IMR-90 (cell line): ENCODE measurements at regions not wholly inside any gene's neighbourhood (a gene's known extent, or its start where the extent isn't known, plus 50 kb on each side); places are given as distances from the start of the nearest gene placed in this dataset.

Experiments used
- ATAC-seq: fragments of 200-7000 bp; cut with Tn5 transposase; 2 replicates; pipeline ENCODE4 v1.9.1; 2020; ENCODE audit warnings: low read depth, mild to moderate bottlenecking, moderate library complexity
- BruUV-seq: library from RNA; stranded (reverse); fragments of 400-500 nt; replicated peaks from 2 replicates; lab custom pipeline; 2021; lab: Mats Ljungman, UMichigan
- CTCF ChIA-PET: fragments of 300-600 bp; formaldehyde crosslinking; extraction: SDS; loops from one replicate; lab custom pipeline; 2021; ENCODE audit warnings: antibody characterized with exemption; lab: Yijun Ruan, JAX
- POLR2A ChIA-PET: fragments of 300-600 bp; sonication (Branson Sonifier 250); formaldehyde crosslinking; loops from one replicate; lab custom pipeline; 2022; ENCODE audit warnings: antibody characterized with exemption; ENCODE audit not compliant: unreplicated experiment; lab: Charles Lee
- DNase-seq: peaks from one replicate; pipeline ENCODE4 v3.0.0; 2013
- H2AFZ ChIP-seq: replicated peaks from 2 replicates; pipeline ENCODE3; 2013; ENCODE audit warnings: low read length, mild to moderate bottlenecking; ENCODE audit not compliant: poor library complexity
- H2AK5ac ChIP-seq: 2 replicates; pipeline ENCODE4 v1.6.1; 2013; ENCODE audit warnings: low read depth, low read length, inconsistent platforms
- H2AK9ac ChIP-seq: replicated peaks from 2 replicates; pipeline ENCODE3; 2013; ENCODE audit warnings: mild to moderate bottlenecking, low read depth, low read length, moderate library complexity; ENCODE audit not compliant: poor library complexity
- H2BK120ac ChIP-seq: 2 replicates; pipeline ENCODE4 v1.6.1; 2013; ENCODE audit warnings: low read depth, low read length, inconsistent platforms
- H2BK15ac ChIP-seq: 3 replicates; pipeline ENCODE4 v1.6.1; 2013; ENCODE audit warnings: low read depth, low read length, inconsistent platforms
- H2BK20ac ChIP-seq: 2 replicates; pipeline ENCODE4 v1.6.1; 2013; ENCODE audit warnings: low read depth, mild to moderate bottlenecking, inconsistent platforms, low read length, moderate library complexity
- H2BK5ac ChIP-seq: 2 replicates; pipeline ENCODE4 v1.6.1; 2013; ENCODE audit warnings: mild to moderate bottlenecking, low read depth, low read length, inconsistent platforms; ENCODE audit not compliant: poor library complexity, severe bottlenecking
- H3K14ac ChIP-seq: replicated peaks from 2 replicates; pipeline ENCODE4 v1.6.1; 2013; ENCODE audit warnings: low read depth, low read length, inconsistent platforms
- H3K18ac ChIP-seq: 2 replicates; pipeline ENCODE4 v1.6.1; 2013; ENCODE audit warnings: low read depth, low read length, control low read depth
- H3K23ac ChIP-seq: 2 replicates; pipeline ENCODE4 v1.6.1; 2013; ENCODE audit warnings: low read depth, low read length, inconsistent platforms
- H3K27ac ChIP-seq: 2 replicates; pipeline ENCODE4 v1.5.1; 2013; ENCODE audit warnings: mild to moderate bottlenecking, control low read depth, low read length; ENCODE audit not compliant: insufficient read depth
- H3K27me3 ChIP-seq: 2 replicates; pipeline ENCODE4 v1.6.1; 2013; ENCODE audit warnings: low read length; ENCODE audit not compliant: control insufficient read depth, insufficient read depth
- H3K36me3 ChIP-seq: 2 replicates; pipeline ENCODE4 v1.6.1; 2013; ENCODE audit warnings: low read length, mixed read lengths; ENCODE audit not compliant: control insufficient read depth, insufficient read depth
- H3K4ac ChIP-seq: 2 replicates; pipeline ENCODE4 v1.6.1; 2013; ENCODE audit warnings: low read depth, low read length, inconsistent platforms
- H3K4me1 ChIP-seq: 2 replicates; pipeline ENCODE4 v1.6.1; 2013; ENCODE audit warnings: low read length, mixed read lengths; ENCODE audit not compliant: control insufficient read depth, insufficient read depth
- H3K4me2 ChIP-seq: 2 replicates; pipeline ENCODE4 v1.6.1; 2013; ENCODE audit warnings: low read depth, mild to moderate bottlenecking, control low read depth, low read length, moderate library complexity
- H3K4me3 ChIP-seq: 2 replicates; pipeline ENCODE4 v1.5.1; 2013; ENCODE audit warnings: low read depth, mild to moderate bottlenecking, control low read depth, low read length, moderate library complexity; ENCODE audit not compliant: insufficient read depth
- H3K56ac ChIP-seq: 2 replicates; pipeline ENCODE4 v1.6.1; 2013; ENCODE audit warnings: low read length, inconsistent platforms; ENCODE audit not compliant: insufficient read depth; ENCODE audit errors: extremely low read depth
- H3K79me1 ChIP-seq, 2 experiments: 2 replicates each; pipeline ENCODE4 v1.6.1; 2013; ENCODE audit warnings: low read length in 2 of 2, inconsistent platforms in 1 of 2, low read depth in 1 of 2
- H3K9ac ChIP-seq: 2 replicates; pipeline ENCODE4 v1.6.1; 2013; ENCODE audit warnings: low read depth, low read length, control low read depth
- H3K9me1 ChIP-seq: 2 replicates; pipeline ENCODE4 v1.6.1; 2013; ENCODE audit warnings: low read length, inconsistent platforms; ENCODE audit not compliant: insufficient read depth
- H3K9me3 ChIP-seq: 2 replicates; pipeline ENCODE4 v1.6.1; 2013; ENCODE audit warnings: low read length; ENCODE audit not compliant: control insufficient read depth, insufficient read depth
- H4K20me1 ChIP-seq: 2 replicates; pipeline ENCODE4 v1.6.1; 2013; ENCODE audit warnings: low read length, inconsistent platforms; ENCODE audit not compliant: insufficient read depth
- H4K5ac ChIP-seq: 2 replicates; pipeline ENCODE4 v1.6.1; 2013; ENCODE audit warnings: mild to moderate bottlenecking, low read depth, low read length, control low read depth
- H4K8ac ChIP-seq, 2 experiments: 2 replicates each; pipeline ENCODE4 v1.6.1; 2013; ENCODE audit warnings: low read depth in 2 of 2, low read length in 2 of 2, control low read depth in 1 of 2, inconsistent platforms in 1 of 2
- H4K91ac ChIP-seq: 2 replicates; pipeline ENCODE4 v1.6.1; 2013; ENCODE audit warnings: low read depth, low read length, inconsistent platforms; ENCODE audit not compliant: insufficient read depth
- BHLHE40 ChIP-seq: fragments of 150-350 bp; IDR thresholded peaks from 2 replicates; pipeline ENCODE4 v1.6.1; 2016; ENCODE audit warnings: mild to moderate bottlenecking, low read depth, low read length
- CEBPB ChIP-seq: IDR thresholded peaks from 2 replicates; pipeline ENCODE4 v1.6.1; 2012; ENCODE audit warnings: low read depth, low read length, improper control_type of control experiment
- CHD1 ChIP-seq: IDR thresholded peaks from 2 replicates; pipeline ENCODE4 v1.6.1; 2012; ENCODE audit warnings: low read depth, low read length, improper control_type of control experiment
- CTCF ChIP-seq: conservative IDR thresholded peaks from 2 replicates; pipeline ENCODE4 v1.5.1; 2012; ENCODE audit warnings: mild to moderate bottlenecking, low read depth, low read length, improper control_type of control experiment
- FOS ChIP-seq: fragments of 150-350 bp; IDR thresholded peaks from 2 replicates; pipeline ENCODE4 v1.6.1; 2016; ENCODE audit warnings: low read depth, low read length
- MAFK ChIP-seq: IDR thresholded peaks from 2 replicates; pipeline ENCODE4 v1.6.1; 2012; ENCODE audit warnings: low read depth, low read length, improper control_type of control experiment
- MAZ ChIP-seq: IDR thresholded peaks from 2 replicates; pipeline ENCODE4 v1.6.1; 2012; ENCODE audit warnings: low read depth, mild to moderate bottlenecking, low read length, improper control_type of control experiment, moderate library complexity, borderline replicate concordance
- MXI1 ChIP-seq: IDR thresholded peaks from 2 replicates; pipeline ENCODE4 v1.6.1; 2012; ENCODE audit warnings: low read depth, mild to moderate bottlenecking, low read length, moderate library complexity, borderline replicate concordance
- NFE2L2 ChIP-seq: fragments of 150-350 bp; IDR thresholded peaks from 2 replicates; pipeline ENCODE4 v1.6.1; 2016; ENCODE audit warnings: low read depth, mild to moderate bottlenecking, low read length
- POLR2A ChIP-seq: IDR thresholded peaks from 2 replicates; pipeline ENCODE4 v1.6.1; 2012; ENCODE audit warnings: mild to moderate bottlenecking, low read depth, low read length
- RAD21 ChIP-seq: IDR thresholded peaks from 2 replicates; pipeline ENCODE4 v1.6.1; 2012; ENCODE audit warnings: low read length, improper control_type of control experiment
- RCOR1 ChIP-seq: IDR thresholded peaks from 2 replicates; pipeline ENCODE4 v1.6.1; 2012; ENCODE audit warnings: mild to moderate bottlenecking, low read length, improper control_type of control experiment; ENCODE audit not compliant: insufficient replicate concordance
- RFX5 ChIP-seq: IDR thresholded peaks from 2 replicates; pipeline ENCODE4 v1.8.0; 2012; ENCODE audit warnings: low read depth, mild to moderate bottlenecking, low read length, moderate library complexity
- SMC3 ChIP-seq: fragments of 150-350 bp; IDR thresholded peaks from 2 replicates; pipeline ENCODE4 v1.6.1; 2016; ENCODE audit warnings: low read depth, mild to moderate bottlenecking, antibody characterized with exemption, low read length, moderate library complexity
- USF2 ChIP-seq: fragments of 150-350 bp; IDR thresholded peaks from 2 replicates; pipeline ENCODE4 v1.6.1; 2017; ENCODE audit warnings: mild to moderate bottlenecking, antibody characterized with exemption, low read length, low read depth
- WGBS, 2 experiments: methylation state at CpG; one replicate each; pipeline versions ENCODE4 v1.1.5 to v1.1.7; 2013; ENCODE audit warnings: missing lambda C conversion rate in 2 of 2; ENCODE audit not compliant: insufficient read length in 1 of 2; ENCODE audit errors: extremely low coverage in 2 of 2; 5-methylcytosine and 5-hydroxymethylcytosine counted together
- dilution Hi-C: fragments of 300-500 bp; cut with HindIII; formaldehyde crosslinking; loops from one replicate; pipeline ENCODE4 v1.14.3; 2018; ENCODE audit warnings: low sequenced_read_pairs; ENCODE audit not compliant: unreplicated experiment
- in situ Hi-C: fragments of 300-500 bp; cut with MboI; formaldehyde crosslinking; loops from 3 replicates; pipeline ENCODE4 v1.14.3; 2019; ENCODE audit warnings: low sequenced_read_pairs, inconsistent platforms, mixed read lengths
- intact Hi-C: fragments of 100-400 bp; cut with micrococcal nuclease; formaldehyde crosslinking; loops from 2 replicates; pipeline ENCODE4 v1.10.0; 2022
- TF ChIP-seq, protein P1 (sequence below): fragments of 150-350 bp; IDR thresholded peaks from 2 replicates; pipeline ENCODE4 v1.6.1; 2016; ENCODE audit warnings: low read depth, mild to moderate bottlenecking, low read length, moderate library complexity, borderline replicate concordance

- H3K9me1 ChIP-seq: peaks cover 5% of the 10 kb centered on the region; the same call in 1 of the 2 replicates
- H3K9ac ChIP-seq: no peak overlapping the region
- no peaks in the 10 kb centered on the region; the same call in 1 of the 2 replicates for H3K4me1 ChIP-seq
- H3K36me3 ChIP-seq: no peaks in the 10 kb centered on the region
- no peak overlapping the region for H2BK120ac ChIP-seq
- H2BK5ac ChIP-seq: no peak overlapping the region
- POLR2A ChIA-PET: no interaction called here
- H3K4ac ChIP-seq: no peak overlapping the region
- no peak overlapping the region for H3K4me3 ChIP-seq
- no peak overlapping the region for H3K27ac ChIP-seq
- peak overlapping the region; percentile 15; the same call in 1 of the 2 replicates for H2AK5ac ChIP-seq
- TF ChIP-seq FOS: no peak
- no peak for TF ChIP-seq MAFK
- TF ChIP-seq POLR2A: no peak
- TF ChIP-seq RAD21: no peak
- no peak for TF ChIP-seq RFX5
- TF ChIP-seq CTCF: no peak
- no peak for TF ChIP-seq NFE2L2
- no peak for TF ChIP-seq BHLHE40
- TF ChIP-seq, protein P1, sequence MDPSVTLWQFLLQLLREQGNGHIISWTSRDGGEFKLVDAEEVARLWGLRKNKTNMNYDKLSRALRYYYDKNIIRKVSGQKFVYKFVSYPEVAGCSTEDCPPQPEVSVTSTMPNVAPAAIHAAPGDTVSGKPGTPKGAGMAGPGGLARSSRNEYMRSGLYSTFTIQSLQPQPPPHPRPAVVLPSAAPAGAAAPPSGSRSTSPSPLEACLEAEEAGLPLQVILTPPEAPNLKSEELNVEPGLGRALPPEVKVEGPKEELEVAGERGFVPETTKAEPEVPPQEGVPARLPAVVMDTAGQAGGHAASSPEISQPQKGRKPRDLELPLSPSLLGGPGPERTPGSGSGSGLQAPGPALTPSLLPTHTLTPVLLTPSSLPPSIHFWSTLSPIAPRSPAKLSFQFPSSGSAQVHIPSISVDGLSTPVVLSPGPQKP: no peak
- TF ChIP-seq USF2: no peak
- TF ChIP-seq CEBPB: no peak
- TF ChIP-seq MAZ: no peak
- TF ChIP-seq SMC3: no peak
- TF ChIP-seq RCOR1: no peak
- TF ChIP-seq CHD1: no peak
- TF ChIP-seq MXI1: no peak
- 0 out of 2 replicates have a peak overlapping the region, but pooled peaks have one; percentile 21 for H3K14ac ChIP-seq
- H3K9me3 ChIP-seq: no peaks in the 10 kb centered on the region
- H3K23ac ChIP-seq: no peak overlapping the region
- CTCF ChIA-PET: interaction anchor here (1.7 kb wide), 1 partner anchor 104 kb away, joined by 6 read pairs; no protein-coding TSS in a partner anchor
- H2BK20ac ChIP-seq: no peak overlapping the region
- no peak overlapping the region for H3K4me2 ChIP-seq
- no peak overlapping the region for H2AFZ ChIP-seq
- no peak overlapping the region for H2AK9ac ChIP-seq
- no peak for ATAC-seq
- H3K18ac ChIP-seq: no peak overlapping the region
- DNase-seq: no peak
- no peak overlapping the region for H4K8ac ChIP-seq
- no peak overlapping the region for H2BK15ac ChIP-seq
- BruUV-seq: no TSS peak
- H4K91ac ChIP-seq: no peak overlapping the region
- no peaks in the 10 kb centered on the region for H3K27me3 ChIP-seq
- no peak overlapping the region for H3K56ac ChIP-seq
- dilution Hi-C loops: loop anchor here (25.0 kb wide), 1 partner anchor 97 kb away; the partner anchor contains the start of gene MFGE8
- no peaks in the 10 kb centered on the region for H4K20me1 ChIP-seq
- WGBS, 2 experiments: 100% methylated on average over 2 of the region's 6 CpGs; no CpG with 5 or more reads in 1 of the 2 experiments
- intact Hi-C loops: no loop called here
- H4K5ac ChIP-seq: no peak overlapping the region
- in situ Hi-C loops: loop anchor here (25.0 kb wide), 1 partner anchor 522 kb away; no protein-coding TSS in a partner anchor
- H3K79me1 ChIP-seq: no peaks in the 10 kb centered on the region
These were observed 79.2 kb upstream of the ABHD2 start for GRCh38 chr15:89009080-89009479.
